ENCODE measurements at regions not wholly inside any gene's neighbourhood (a gene's known extent, or its start where the extent isn't known, plus 50 kb on each side); places are given as distances from the start of the nearest gene placed in this dataset.

- no peak for TF ChIP-seq EZH2 (IDR thresholded peaks at IDR 0.05; ENCODE audit: borderline replicate concordance, low read length)
- TF ChIP-seq CTCF (IDR thresholded peaks at IDR 0.05; ENCODE audit: low read length) = no peak
These were observed 308.9 kb downstream of the DHX35 start for GRCh38 chr20:39270837-39271604.
